Activated CD8-positive, alpha-beta memory T cell treated with anti-CD3 and anti-CD28 coated beads, Interleukin-2, amount 10 ng/mL, durations not matched to agents 7 days and 5 days (primary cell): ENCODE measurements at regions not wholly inside any gene's neighbourhood (a gene's known extent, or its start where the extent isn't known, plus 50 kb on each side); places are given as distances from the start of the nearest gene placed in this dataset.

ENCODE experiments used
- ATAC-seq: fragments of 150-1000 bp; cut with Tn5 transposase; one replicate; pipeline ENCODE4 v1.10.0; 2021; ENCODE audit warnings: moderate library complexity
- CTCF ChIA-PET: fragments of 350-600 bp; sonication (Branson Sonifier 250); formaldehyde crosslinking; loops from one replicate; lab custom pipeline; 2021; ENCODE audit warnings: antibody characterized with exemption; lab: Charles Lee
- DNase-seq: peaks from one replicate; pipeline ENCODE4 v3.0.0-alpha.2; 2020
- H3K27ac Mint-ChIP-seq: one replicate; pipeline ENCODE4 v1.8.0; 2021; ENCODE audit warnings: mild to moderate bottlenecking, mixed read lengths
- H3K27me3 Mint-ChIP-seq: one replicate; pipeline ENCODE4 v1.8.0; 2021; ENCODE audit warnings: mixed read lengths
- H3K36me3 Mint-ChIP-seq: one replicate; pipeline ENCODE4 v1.8.0; 2021; ENCODE audit warnings: mild to moderate bottlenecking, mixed read lengths
- H3K4me1 Mint-ChIP-seq: one replicate; pipeline ENCODE4 v1.8.0; 2021; ENCODE audit warnings: mixed read lengths
- H3K4me3 Mint-ChIP-seq: one replicate; pipeline ENCODE4 v1.8.0; 2021; ENCODE audit warnings: mild to moderate bottlenecking, moderate library complexity, mixed read lengths
- H3K9me3 Mint-ChIP-seq: one replicate; pipeline ENCODE4 v1.8.0; 2022; ENCODE audit warnings: low read depth, mixed read lengths

- H3K27ac Mint-ChIP-seq, result no peak overlapping the region
- no peaks in the 10 kb centered on the region for H3K4me1 Mint-ChIP-seq
- H3K27me3 Mint-ChIP-seq, result no peaks in the 10 kb centered on the region
- CTCF ChIA-PET, result no interaction called here
- no peak overlapping the region for H3K4me3 Mint-ChIP-seq
- H3K9me3 Mint-ChIP-seq, result peaks cover 2% of the 10 kb centered on the region
- H3K36me3 Mint-ChIP-seq, result no peaks in the 10 kb centered on the region
- DNase-seq (no peak), ATAC-seq (no peak)
Observed at GRCh38 chr19:31745731-31746130, 396.5 kb upstream of the TSHZ3 start.

- no peaks in the 10 kb centered on the region for H3K4me1 Mint-ChIP-seq
- ATAC-seq, result no peak
- DNase-seq, result no peak
- no peaks in the 10 kb centered on the region for H3K27me3 Mint-ChIP-seq
- H3K27ac Mint-ChIP-seq, result no peak overlapping the region
- H3K36me3 Mint-ChIP-seq, result no peaks in the 10 kb centered on the region
- no peak overlapping the region for H3K4me3 Mint-ChIP-seq
- CTCF ChIA-PET, result no interaction called here
- H3K9me3 Mint-ChIP-seq, result no peaks in the 10 kb centered on the region
Observed at GRCh38 chr19:31749231-31749630, 400.0 kb upstream of the TSHZ3 start.

GRCh38 chr19:31759359-31759758, 410.1 kb upstream of the TSHZ3 start:
- Mint-ChIP-seq H3K27me3 (no peaks in the 10 kb centered on the region), H3K36me3 (no peaks in the 10 kb centered on the region), H3K4me3 (no peak overlapping the region), H3K4me1 (no peaks in the 10 kb centered on the region), H3K9me3 (peaks cover 2% of the 10 kb centered on the region), H3K27ac (no peak overlapping the region)
- DNase-seq (no peak), ATAC-seq (no peak)
- CTCF ChIA-PET, result no interaction called here

- CTCF ChIA-PET, result no interaction called here
Observed at GRCh38 chr19:31761281-31761913, 412.2 kb upstream of the TSHZ3 start.

DNA sequence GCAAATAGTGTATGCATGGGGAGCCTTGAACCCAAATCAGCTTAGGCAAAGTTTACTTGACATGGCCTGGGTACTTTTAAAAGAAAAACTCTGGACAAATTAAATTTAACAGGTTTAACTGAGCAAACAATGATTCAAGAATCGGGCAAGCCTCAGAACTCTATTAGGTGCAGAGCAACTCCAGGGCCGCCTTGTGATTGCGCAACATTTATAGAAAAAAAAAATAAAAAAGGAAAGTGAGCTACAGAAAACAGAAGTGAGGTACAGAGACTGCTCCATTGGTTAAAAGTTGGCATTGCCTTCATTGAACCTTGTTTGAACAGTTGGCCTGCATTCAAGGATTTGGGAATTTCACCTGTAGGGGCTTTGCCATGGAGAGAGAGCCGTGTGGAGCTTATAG, 421.0 kb upstream of the TSHZ3 start:
- CTCF ChIA-PET, result no interaction called here
- Mint-ChIP-seq H3K9me3 (peaks cover 5% of the 10 kb centered on the region), H3K36me3 (no peaks in the 10 kb centered on the region), H3K27ac (no peak overlapping the region), H3K27me3 (no peaks in the 10 kb centered on the region), H3K4me1 (no peaks in the 10 kb centered on the region), H3K4me3 (no peak overlapping the region)
- ATAC-seq (no peak), DNase-seq (no peak)

More at GRCh38 chr19:31761281-31761913, 412.2 kb upstream of the TSHZ3 start:
- Mint-ChIP-seq H3K9me3 (peaks cover 6% of the 10 kb centered on the region), H3K36me3 (no peaks in the 10 kb centered on the region), H3K4me1 (no peaks in the 10 kb centered on the region), H3K27me3 (no peaks in the 10 kb centered on the region), H3K4me3 (no peak overlapping the region), H3K27ac (no peak overlapping the region)
- ATAC-seq, result no peak
- no peak for DNase-seq

GRCh38 chr19:31772915-31773314, 423.7 kb upstream of the TSHZ3 start:
- Mint-ChIP-seq H3K27me3 (no peaks in the 10 kb centered on the region), H3K9me3 (peaks cover 5% of the 10 kb centered on the region), H3K36me3 (no peaks in the 10 kb centered on the region), H3K4me3 (no peak overlapping the region), H3K27ac (no peak overlapping the region), H3K4me1 (no peaks in the 10 kb centered on the region)
- CTCF ChIA-PET, result no interaction called here
- ATAC-seq, result no peak
- no peak for DNase-seq

DNA sequence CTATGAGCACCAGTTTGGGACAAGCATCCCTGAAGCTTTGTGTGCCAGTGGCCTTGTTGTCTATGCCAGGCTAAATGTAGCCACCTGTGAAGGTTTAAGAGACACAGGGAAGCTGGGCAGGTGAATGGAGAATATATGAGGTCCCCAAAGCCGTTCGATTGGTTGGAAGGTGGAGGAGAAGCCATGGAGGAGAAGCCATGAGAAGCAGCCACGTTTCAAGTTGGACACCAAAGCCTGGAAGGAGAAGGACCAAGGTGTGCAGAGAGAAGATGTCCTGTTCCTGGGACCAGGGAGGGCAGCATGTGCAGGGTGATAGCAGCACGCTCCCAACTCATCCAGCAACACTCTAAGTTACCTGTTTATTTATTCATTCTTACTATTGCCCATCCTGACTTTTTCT, 432.3 kb upstream of the TSHZ3 start:
- DNase-seq (no peak), ATAC-seq (no peak)
- CTCF ChIA-PET, result no interaction called here
- H3K9me3 Mint-ChIP-seq, result no peaks in the 10 kb centered on the region
- no peak overlapping the region for H3K4me3 Mint-ChIP-seq
- no peaks in the 10 kb centered on the region for H3K4me1 Mint-ChIP-seq
- H3K36me3 Mint-ChIP-seq, result no peaks in the 10 kb centered on the region
- H3K27me3 Mint-ChIP-seq, result no peaks in the 10 kb centered on the region
- no peak overlapping the region for H3K27ac Mint-ChIP-seq

- no peaks in the 10 kb centered on the region for H3K9me3 Mint-ChIP-seq
- CTCF ChIA-PET, result no interaction called here
- ATAC-seq, result no peak
Observed at GRCh38 chr19:31783592-31783991, 434.4 kb upstream of the TSHZ3 start.

DNA sequence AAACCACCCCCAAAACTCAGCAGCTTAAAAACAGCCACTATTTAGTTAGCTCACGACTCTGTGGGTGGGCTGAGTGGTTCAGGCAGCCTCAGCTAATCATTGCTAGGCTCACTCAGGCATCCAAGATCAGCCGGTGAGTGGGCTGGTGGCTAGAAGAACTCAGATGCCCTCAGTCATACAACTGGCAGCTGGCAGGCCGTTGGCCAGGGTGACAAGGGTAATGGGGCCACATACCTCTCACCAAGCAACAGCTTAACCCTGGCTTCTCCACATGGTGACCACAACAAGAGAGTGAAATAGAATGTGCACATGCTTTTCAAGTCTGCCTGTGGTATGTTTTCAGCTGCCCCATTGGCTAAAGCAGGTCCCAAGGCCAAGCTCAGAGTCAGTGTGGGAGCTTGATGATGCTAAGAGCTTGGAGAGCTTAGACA, 435.4 kb upstream of the TSHZ3 start:
- no peaks in the 10 kb centered on the region for H3K27me3 Mint-ChIP-seq
- H3K4me3 Mint-ChIP-seq, result no peak overlapping the region
- no peaks in the 10 kb centered on the region for H3K4me1 Mint-ChIP-seq
- H3K27ac Mint-ChIP-seq, result no peak overlapping the region
- no peaks in the 10 kb centered on the region for H3K36me3 Mint-ChIP-seq
- ATAC-seq, result no peak
- CTCF ChIA-PET, result no interaction called here
- no peak for DNase-seq
- H3K9me3 Mint-ChIP-seq, result no peaks in the 10 kb centered on the region

More at GRCh38 chr19:31783592-31783991, 434.4 kb upstream of the TSHZ3 start:
- Mint-ChIP-seq H3K4me1 (no peaks in the 10 kb centered on the region), H3K36me3 (no peaks in the 10 kb centered on the region), H3K27me3 (no peaks in the 10 kb centered on the region), H3K4me3 (no peak overlapping the region), H3K27ac (no peak overlapping the region)
- no peak for DNase-seq

- Mint-ChIP-seq H3K4me1 (no peaks in the 10 kb centered on the region), H3K36me3 (no peaks in the 10 kb centered on the region), H3K4me3 (no peak overlapping the region), H3K27ac (no peak overlapping the region), H3K27me3 (no peaks in the 10 kb centered on the region), H3K9me3 (peaks cover 2% of the 10 kb centered on the region)
- ATAC-seq, result no peak
- DNase-seq, result no peak
- CTCF ChIA-PET, result no interaction called here
Observed at GRCh38 chr19:31801611-31802010, 452.4 kb upstream of the TSHZ3 start.

- H3K4me1 Mint-ChIP-seq, result no peaks in the 10 kb centered on the region
- H3K4me3 Mint-ChIP-seq, result no peak overlapping the region
- peaks cover 3% of the 10 kb centered on the region for H3K9me3 Mint-ChIP-seq
- CTCF ChIA-PET, result no interaction called here
- DNase-seq (no peak), ATAC-seq (no peak)
- no peak overlapping the region for H3K27ac Mint-ChIP-seq
- no peaks in the 10 kb centered on the region for H3K36me3 Mint-ChIP-seq
- H3K27me3 Mint-ChIP-seq, result no peaks in the 10 kb centered on the region
Observed at GRCh38 chr19:31803835-31804446, 454.7 kb upstream of the TSHZ3 start.

DNA sequence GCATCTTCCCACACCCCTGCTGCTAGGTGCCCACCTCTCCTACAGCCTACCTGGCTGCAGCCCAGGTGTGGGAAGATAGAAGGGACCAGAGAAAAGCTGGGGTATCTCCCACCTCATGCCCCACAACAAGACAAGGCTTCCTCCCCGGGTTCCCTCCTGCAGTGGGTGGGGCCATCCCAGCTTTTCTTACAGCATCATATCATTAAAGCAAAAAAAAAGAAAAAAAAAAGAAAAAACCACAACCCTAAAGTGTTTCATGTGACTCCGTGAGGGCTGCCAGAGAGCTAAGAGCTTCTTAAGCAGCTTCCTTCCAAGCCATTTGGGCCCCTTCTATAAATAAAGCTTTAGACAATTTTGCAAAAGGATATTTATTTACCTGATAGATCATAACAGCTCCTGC, 455.4 kb upstream of the TSHZ3 start:
- Mint-ChIP-seq H3K27me3 (no peaks in the 10 kb centered on the region), H3K27ac (no peak overlapping the region), H3K36me3 (no peaks in the 10 kb centered on the region), H3K4me1 (no peaks in the 10 kb centered on the region), H3K9me3 (peaks cover 3% of the 10 kb centered on the region), H3K4me3 (no peak overlapping the region)
- CTCF ChIA-PET, result no interaction called here
- ATAC-seq (no peak), DNase-seq (no peak)

- Mint-ChIP-seq H3K4me1 (no peaks in the 10 kb centered on the region), H3K27me3 (no peaks in the 10 kb centered on the region), H3K9me3 (peaks cover 5% of the 10 kb centered on the region), H3K4me3 (no peak overlapping the region), H3K27ac (no peak overlapping the region), H3K36me3 (no peaks in the 10 kb centered on the region)
- CTCF ChIA-PET, result no interaction called here
- ATAC-seq, result no peak
- DNase-seq, result no peak
Observed at GRCh38 chr19:31810536-31811109, 461.4 kb upstream of the TSHZ3 start.
